ENCODE measurements at regions not wholly inside any gene's neighbourhood (a gene's known extent, or its start where the extent isn't known, plus 50 kb on each side); places are given as distances from the start of the nearest gene placed in this dataset.

DNA sequence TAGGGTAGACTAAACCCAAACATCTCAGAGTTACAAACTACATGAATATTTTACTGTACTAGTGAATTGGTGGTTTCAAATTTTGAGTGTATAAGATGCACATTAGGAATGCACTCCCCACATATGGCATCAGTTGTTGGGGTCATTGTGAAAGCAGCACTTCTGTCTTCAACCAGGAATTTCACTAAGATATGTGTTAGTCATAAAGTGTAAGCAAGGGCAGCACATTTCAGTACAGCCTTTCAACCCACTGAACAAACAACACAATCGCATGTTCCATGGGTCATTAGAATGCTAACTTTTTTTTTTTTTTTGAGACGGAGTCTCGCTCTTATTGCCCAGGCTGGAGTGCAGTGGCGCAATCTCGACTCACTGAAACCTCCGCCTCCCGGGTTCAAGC, 164.1 kb upstream of the MAP2 start:
- TF ChIP-seq, protein P1, sequence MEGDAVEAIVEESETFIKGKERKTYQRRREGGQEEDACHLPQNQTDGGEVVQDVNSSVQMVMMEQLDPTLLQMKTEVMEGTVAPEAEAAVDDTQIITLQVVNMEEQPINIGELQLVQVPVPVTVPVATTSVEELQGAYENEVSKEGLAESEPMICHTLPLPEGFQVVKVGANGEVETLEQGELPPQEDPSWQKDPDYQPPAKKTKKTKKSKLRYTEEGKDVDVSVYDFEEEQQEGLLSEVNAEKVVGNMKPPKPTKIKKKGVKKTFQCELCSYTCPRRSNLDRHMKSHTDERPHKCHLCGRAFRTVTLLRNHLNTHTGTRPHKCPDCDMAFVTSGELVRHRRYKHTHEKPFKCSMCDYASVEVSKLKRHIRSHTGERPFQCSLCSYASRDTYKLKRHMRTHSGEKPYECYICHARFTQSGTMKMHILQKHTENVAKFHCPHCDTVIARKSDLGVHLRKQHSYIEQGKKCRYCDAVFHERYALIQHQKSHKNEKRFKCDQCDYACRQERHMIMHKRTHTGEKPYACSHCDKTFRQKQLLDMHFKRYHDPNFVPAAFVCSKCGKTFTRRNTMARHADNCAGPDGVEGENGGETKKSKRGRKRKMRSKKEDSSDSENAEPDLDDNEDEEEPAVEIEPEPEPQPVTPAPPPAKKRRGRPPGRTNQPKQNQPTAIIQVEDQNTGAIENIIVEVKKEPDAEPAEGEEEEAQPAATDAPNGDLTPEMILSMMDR (IDR thresholded peaks at IDR 0.05): no peak
- TF ChIP-seq POLR2AphosphoS5 (IDR thresholded peaks at IDR 0.05; ENCODE audit: low read depth, low read length): no peak
- TF ChIP-seq, protein P2, sequence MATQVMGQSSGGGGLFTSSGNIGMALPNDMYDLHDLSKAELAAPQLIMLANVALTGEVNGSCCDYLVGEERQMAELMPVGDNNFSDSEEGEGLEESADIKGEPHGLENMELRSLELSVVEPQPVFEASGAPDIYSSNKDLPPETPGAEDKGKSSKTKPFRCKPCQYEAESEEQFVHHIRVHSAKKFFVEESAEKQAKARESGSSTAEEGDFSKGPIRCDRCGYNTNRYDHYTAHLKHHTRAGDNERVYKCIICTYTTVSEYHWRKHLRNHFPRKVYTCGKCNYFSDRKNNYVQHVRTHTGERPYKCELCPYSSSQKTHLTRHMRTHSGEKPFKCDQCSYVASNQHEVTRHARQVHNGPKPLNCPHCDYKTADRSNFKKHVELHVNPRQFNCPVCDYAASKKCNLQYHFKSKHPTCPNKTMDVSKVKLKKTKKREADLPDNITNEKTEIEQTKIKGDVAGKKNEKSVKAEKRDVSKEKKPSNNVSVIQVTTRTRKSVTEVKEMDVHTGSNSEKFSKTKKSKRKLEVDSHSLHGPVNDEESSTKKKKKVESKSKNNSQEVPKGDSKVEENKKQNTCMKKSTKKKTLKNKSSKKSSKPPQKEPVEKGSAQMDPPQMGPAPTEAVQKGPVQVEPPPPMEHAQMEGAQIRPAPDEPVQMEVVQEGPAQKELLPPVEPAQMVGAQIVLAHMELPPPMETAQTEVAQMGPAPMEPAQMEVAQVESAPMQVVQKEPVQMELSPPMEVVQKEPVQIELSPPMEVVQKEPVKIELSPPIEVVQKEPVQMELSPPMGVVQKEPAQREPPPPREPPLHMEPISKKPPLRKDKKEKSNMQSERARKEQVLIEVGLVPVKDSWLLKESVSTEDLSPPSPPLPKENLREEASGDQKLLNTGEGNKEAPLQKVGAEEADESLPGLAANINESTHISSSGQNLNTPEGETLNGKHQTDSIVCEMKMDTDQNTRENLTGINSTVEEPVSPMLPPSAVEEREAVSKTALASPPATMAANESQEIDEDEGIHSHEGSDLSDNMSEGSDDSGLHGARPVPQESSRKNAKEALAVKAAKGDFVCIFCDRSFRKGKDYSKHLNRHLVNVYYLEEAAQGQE (IDR thresholded peaks at IDR 0.05; ENCODE audit: insufficient read depth in 1 of 2, low read depth in 2 of 2, low read length in 1 of 2): no peak
- TF ChIP-seq SIN3A (IDR thresholded peaks at IDR 0.05; ENCODE audit: borderline replicate concordance, insufficient read depth, low read depth, low read length): no peak
